ENCODE measurements at regions not wholly inside any gene's neighbourhood (a gene's known extent, or its start where the extent isn't known, plus 50 kb on each side); places are given as distances from the start of the nearest gene placed in this dataset.

GRCh38 chr1:170866646-170867045, 68.7 kb upstream of the MROH9 start:
- Histone ChIP-seq H3K9me1 (ENCODE audit: control insufficient read depth, extremely low read depth, insufficient read depth, low read length) (no peaks in the 10 kb centered on the region), H3K9ac (ENCODE audit: control insufficient read depth, extremely low read depth, insufficient read depth, low read length) (no peak overlapping the region), H3K9me3 (ENCODE audit: control insufficient read depth, low read depth, low read length) (no peaks in the 10 kb centered on the region), H3K36me3 (ENCODE audit: control insufficient read depth in 2 of 2, extremely low read depth in 1 of 2, insufficient read depth in 2 of 2, low read length in 2 of 2) (no peaks in the 10 kb centered on the region), H2AFZ (ENCODE audit: control insufficient read depth, low read length) (no peak overlapping the region), H3K27me3 (ENCODE audit: control insufficient read depth, extremely low read depth, insufficient read depth, low read length) (no peaks in the 10 kb centered on the region), H3K4me1 (ENCODE audit: control insufficient read depth, extremely low read depth, insufficient read depth, low read length) (no peaks in the 10 kb centered on the region), H3K4me3 (ENCODE audit: control insufficient read depth in 2 of 3, extremely low read depth in 1 of 3, insufficient read depth in 2 of 3, low read depth in 1 of 3, low read length in 3 of 3) (no peak overlapping the region), H4K20me1 (ENCODE audit: control insufficient read depth, extremely low read depth, insufficient read depth, low read length) (no peaks in the 10 kb centered on the region), H3K27ac (ENCODE audit: control insufficient read depth, insufficient read depth, low read length) (no peak overlapping the region), H3K4me2 (ENCODE audit: control insufficient read depth, extremely low read depth, insufficient read depth, low read depth, low read length) (no peak overlapping the region), H3K79me2 (ENCODE audit: control insufficient read depth, insufficient read depth, low read length) (no peaks in the 10 kb centered on the region)
- TF ChIP-seq EZH2 (IDR thresholded peaks at IDR 0.05; ENCODE audit: low read length) (no peak), CTCF (optimal IDR thresholded peaks at IDR 0.05 in 1 of 3, IDR thresholded peaks at IDR 0.05 in 1 of 3, conservative IDR thresholded peaks at IDR 0.05 in 1 of 3; ENCODE audit: extremely low read depth in 1 of 3, insufficient read depth in 2 of 3, low read length in 3 of 3) (no peak)
- no peak for FAIRE-seq
- DNase-seq (ENCODE audit: low read depth, low spot score), result no peak
- dilution Hi-C loops (cut with MboI; ENCODE audit: extremely low pct_ligation_motif_present, low sequenced_read_pairs), result no loop called here

- FAIRE-seq, result no peak
- Histone ChIP-seq H3K36me3 (ENCODE audit: control insufficient read depth in 2 of 2, extremely low read depth in 1 of 2, insufficient read depth in 2 of 2, low read length in 2 of 2) (no peaks in the 10 kb centered on the region), H3K4me3 (ENCODE audit: control insufficient read depth in 2 of 3, extremely low read depth in 1 of 3, insufficient read depth in 2 of 3, low read depth in 1 of 3, low read length in 3 of 3) (no peak overlapping the region), H3K9ac (ENCODE audit: control insufficient read depth, extremely low read depth, insufficient read depth, low read length) (no peak overlapping the region), H4K20me1 (ENCODE audit: control insufficient read depth, extremely low read depth, insufficient read depth, low read length) (no peaks in the 10 kb centered on the region), H3K4me2 (ENCODE audit: control insufficient read depth, extremely low read depth, insufficient read depth, low read depth, low read length) (no peak overlapping the region), H2AFZ (ENCODE audit: control insufficient read depth, low read length) (no peak overlapping the region), H3K79me2 (ENCODE audit: control insufficient read depth, insufficient read depth, low read length) (no peaks in the 10 kb centered on the region), H3K4me1 (ENCODE audit: control insufficient read depth, extremely low read depth, insufficient read depth, low read length) (no peaks in the 10 kb centered on the region), H3K27ac (ENCODE audit: control insufficient read depth, insufficient read depth, low read length) (no peak overlapping the region), H3K9me3 (ENCODE audit: control insufficient read depth, low read depth, low read length) (no peaks in the 10 kb centered on the region), H3K9me1 (ENCODE audit: control insufficient read depth, extremely low read depth, insufficient read depth, low read length) (no peaks in the 10 kb centered on the region), H3K27me3 (ENCODE audit: control insufficient read depth, extremely low read depth, insufficient read depth, low read length) (no peaks in the 10 kb centered on the region)
- no peak for DNase-seq (ENCODE audit: low read depth, low spot score)
- dilution Hi-C loops (cut with MboI; ENCODE audit: extremely low pct_ligation_motif_present, low sequenced_read_pairs), result no loop called here
- TF ChIP-seq CTCF (optimal IDR thresholded peaks at IDR 0.05 in 1 of 3, IDR thresholded peaks at IDR 0.05 in 1 of 3, conservative IDR thresholded peaks at IDR 0.05 in 1 of 3; ENCODE audit: extremely low read depth in 1 of 3, insufficient read depth in 2 of 3, low read length in 3 of 3) (no peak), EZH2 (IDR thresholded peaks at IDR 0.05; ENCODE audit: low read length) (no peak)
These were observed 63.5 kb upstream of the MROH9 start for GRCh38 chr1:170871868-170872267.
